ENCODE measurements at regions not wholly inside any gene's neighbourhood (a gene's known extent, or its start where the extent isn't known, plus 50 kb on each side); places are given as distances from the start of the nearest gene placed in this dataset.

DNA sequence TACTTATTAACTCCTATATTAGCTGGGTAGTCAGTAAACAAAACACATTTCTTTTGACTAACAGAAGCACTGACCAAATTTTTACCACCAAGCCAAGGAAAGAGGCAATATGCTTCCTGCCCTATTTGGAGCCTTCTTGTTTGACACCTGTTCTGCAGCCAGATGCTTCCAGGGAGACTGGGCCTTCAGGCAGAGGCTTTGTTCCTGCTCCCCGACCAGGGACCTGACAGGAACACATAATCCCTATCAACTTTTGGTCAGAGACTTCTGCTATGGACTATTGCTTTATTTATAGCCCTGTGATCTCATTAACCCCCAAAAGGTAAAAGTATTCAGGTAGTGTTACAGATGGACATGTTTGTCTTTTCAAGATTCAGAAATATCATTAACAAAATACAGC, 541.3 kb downstream of the NTRK3 start:
- H3K4me3 ChIP-seq (replicated peaks in 1 of 2; ENCODE audit: low read depth in 2 of 2, low read length in 2 of 2), result no peak overlapping the region
- DNase-seq (ENCODE audit: low read depth in 2 of 2), result no peak
- TF ChIP-seq, protein P1, sequence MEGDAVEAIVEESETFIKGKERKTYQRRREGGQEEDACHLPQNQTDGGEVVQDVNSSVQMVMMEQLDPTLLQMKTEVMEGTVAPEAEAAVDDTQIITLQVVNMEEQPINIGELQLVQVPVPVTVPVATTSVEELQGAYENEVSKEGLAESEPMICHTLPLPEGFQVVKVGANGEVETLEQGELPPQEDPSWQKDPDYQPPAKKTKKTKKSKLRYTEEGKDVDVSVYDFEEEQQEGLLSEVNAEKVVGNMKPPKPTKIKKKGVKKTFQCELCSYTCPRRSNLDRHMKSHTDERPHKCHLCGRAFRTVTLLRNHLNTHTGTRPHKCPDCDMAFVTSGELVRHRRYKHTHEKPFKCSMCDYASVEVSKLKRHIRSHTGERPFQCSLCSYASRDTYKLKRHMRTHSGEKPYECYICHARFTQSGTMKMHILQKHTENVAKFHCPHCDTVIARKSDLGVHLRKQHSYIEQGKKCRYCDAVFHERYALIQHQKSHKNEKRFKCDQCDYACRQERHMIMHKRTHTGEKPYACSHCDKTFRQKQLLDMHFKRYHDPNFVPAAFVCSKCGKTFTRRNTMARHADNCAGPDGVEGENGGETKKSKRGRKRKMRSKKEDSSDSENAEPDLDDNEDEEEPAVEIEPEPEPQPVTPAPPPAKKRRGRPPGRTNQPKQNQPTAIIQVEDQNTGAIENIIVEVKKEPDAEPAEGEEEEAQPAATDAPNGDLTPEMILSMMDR (IDR thresholded peaks at IDR 0.05; ENCODE audit: low read depth, low read length), result no peak

DNA sequence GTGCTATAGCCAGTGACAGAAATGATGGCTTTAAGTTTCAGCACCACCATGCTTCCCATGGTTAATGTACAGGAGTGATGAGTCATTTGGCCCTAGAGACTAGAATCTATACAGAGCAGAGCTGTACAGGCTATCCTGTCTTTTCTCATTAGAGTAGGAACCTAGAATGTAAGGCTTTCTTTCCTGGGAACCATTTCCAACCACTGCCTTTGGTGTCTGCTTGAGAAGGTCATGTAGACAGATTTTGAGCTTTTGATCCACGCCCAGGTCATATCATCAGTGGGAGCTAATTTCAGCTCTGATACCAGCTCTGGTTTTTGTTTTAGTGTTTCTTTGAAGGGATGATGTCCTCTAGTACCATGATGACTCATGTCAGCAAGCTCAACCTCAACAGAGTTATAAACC, 543.1 kb downstream of the NTRK3 start:
- DNase-seq (ENCODE audit: low read depth in 2 of 2), result no peak
- no peak overlapping the region for H3K4me3 ChIP-seq (replicated peaks in 1 of 2; ENCODE audit: low read depth in 2 of 2, low read length in 2 of 2)
- TF ChIP-seq, protein P1 (IDR thresholded peaks at IDR 0.05; ENCODE audit: low read depth, low read length), result no peak

DNA sequence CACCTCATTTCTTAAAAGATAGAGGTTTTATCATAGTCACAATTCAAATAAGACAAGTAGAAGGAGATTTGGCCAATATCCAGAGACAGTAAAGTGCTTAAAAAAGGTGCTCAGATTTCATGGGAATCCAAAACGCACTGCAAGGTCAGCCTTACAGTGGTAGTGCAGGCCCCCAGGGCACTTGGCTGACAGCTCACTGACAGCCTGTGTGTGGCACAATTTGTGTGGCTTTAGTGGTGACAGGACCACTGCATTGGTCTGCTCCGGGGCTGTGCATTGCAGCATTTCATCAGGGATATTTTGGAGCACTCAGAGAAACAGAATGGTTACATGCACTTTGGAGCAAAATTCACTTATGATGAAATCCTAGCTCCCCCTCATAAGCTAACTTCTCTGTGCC, 544.3 kb downstream of the NTRK3 start:
- TF ChIP-seq, protein P1 (IDR thresholded peaks at IDR 0.05; ENCODE audit: low read depth, low read length), result no peak
- H3K4me3 ChIP-seq (replicated peaks in 1 of 2; ENCODE audit: low read depth in 2 of 2, low read length in 2 of 2), result no peak overlapping the region
- no peak for DNase-seq (ENCODE audit: low read depth in 2 of 2)

DNA sequence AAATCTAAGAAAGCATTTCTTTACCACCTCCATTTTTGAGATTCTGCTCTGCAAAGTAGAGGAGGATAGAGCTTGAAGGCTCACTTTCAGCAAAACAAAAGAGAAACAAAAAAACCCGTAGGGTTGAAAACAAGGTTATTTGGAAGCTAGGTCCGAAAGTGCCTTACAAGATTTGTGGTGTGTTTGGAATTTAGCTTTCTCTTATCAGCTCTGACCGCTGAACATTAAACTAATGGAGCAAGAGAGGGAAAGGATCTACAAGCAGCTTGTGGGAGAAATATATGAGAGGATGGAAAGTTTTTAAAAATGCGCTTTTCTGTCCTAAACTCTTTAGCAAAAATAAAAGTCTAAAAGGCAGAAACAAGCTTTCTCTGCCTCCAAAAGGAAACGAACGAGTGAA, 545.5 kb downstream of the NTRK3 start:
- TF ChIP-seq, protein P1 (IDR thresholded peaks at IDR 0.05; ENCODE audit: low read depth, low read length), result no peak
- no peak overlapping the region for H3K4me3 ChIP-seq (replicated peaks in 1 of 2; ENCODE audit: low read depth in 2 of 2, low read length in 2 of 2)
- DNase-seq (ENCODE audit: low read depth in 2 of 2), result peak in 1 of 2 donors; percentile 48

DNA sequence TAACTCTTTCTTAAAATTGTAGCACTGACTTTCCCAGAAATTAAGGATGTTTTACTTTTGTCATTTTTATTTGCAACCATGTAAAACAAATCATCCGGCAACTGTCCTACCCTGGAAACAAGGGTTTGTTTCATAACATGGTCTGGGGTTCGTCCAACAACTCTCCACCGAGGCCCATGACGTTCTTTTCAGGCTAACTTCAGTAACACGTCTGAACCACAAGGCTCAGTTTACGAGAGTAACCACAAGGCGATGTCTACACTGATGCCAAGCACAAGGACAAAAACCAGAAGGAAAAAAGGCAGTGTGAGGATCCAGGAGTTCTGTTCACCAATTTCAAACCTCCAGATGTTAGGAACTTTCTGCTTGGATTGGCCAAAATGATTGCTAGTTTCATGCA, 546.1 kb downstream of the NTRK3 start:
- DNase-seq (ENCODE audit: low read depth in 2 of 2), result peak in 1 of 2 donors; percentile 66
- no peak overlapping the region for H3K4me3 ChIP-seq (replicated peaks in 1 of 2; ENCODE audit: low read depth in 2 of 2, low read length in 2 of 2)
- TF ChIP-seq, protein P1 (IDR thresholded peaks at IDR 0.05; ENCODE audit: low read depth, low read length), result no peak

DNA sequence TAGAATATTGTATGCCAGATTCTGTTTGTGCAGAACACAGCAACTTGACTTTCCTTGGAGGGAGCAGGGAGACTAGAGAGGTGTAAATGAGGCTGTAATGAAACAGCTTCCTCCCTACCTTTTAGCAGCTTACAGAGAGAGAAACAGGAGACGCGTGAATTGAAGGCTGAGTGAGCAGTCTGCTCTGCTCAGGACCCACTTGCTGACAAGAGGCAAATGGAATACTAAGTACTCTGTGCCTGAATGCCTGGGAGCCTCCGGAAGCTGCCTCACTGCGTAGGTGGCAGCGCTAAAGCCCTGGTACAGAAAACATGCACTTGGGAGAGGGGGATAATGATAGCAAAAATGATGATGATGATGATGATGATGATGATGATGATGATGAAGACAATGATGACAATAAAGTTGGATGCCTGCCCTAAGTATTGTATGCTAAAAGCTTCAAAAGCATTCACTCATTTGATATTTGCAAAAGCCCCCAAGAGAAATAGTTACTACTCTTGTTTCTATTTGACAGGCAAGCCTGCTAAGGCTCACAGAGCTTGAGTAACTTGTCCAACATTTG, 548.9 kb downstream of the NTRK3 start:
- H3K4me3 ChIP-seq (replicated peaks in 1 of 2; ENCODE audit: low read depth in 2 of 2, low read length in 2 of 2), result no peak overlapping the region
- DNase-seq (ENCODE audit: low read depth in 2 of 2), result no peak
- TF ChIP-seq, protein P1 (IDR thresholded peaks at IDR 0.05; ENCODE audit: low read depth, low read length), result no peak

DNA sequence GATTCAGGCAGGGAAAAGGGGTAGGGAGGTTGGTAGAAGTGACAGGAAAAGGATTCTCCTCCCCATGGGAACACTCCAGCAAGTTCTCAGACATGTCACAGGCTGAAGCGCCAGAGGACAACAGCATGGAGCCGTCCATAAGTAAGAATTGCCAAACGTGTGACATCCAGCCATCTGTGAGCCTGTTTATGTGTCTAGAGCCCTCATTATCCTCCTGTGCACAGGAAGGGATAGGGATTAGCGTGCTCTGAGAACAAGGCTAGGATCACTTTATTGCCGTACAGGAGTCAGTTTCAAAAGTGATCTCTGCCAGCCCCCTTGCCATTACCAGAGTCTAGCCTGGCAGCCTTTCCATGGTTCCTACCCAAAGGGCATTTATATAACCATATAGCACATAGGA, 549.5 kb downstream of the NTRK3 start:
- TF ChIP-seq, protein P1 (IDR thresholded peaks at IDR 0.05; ENCODE audit: low read depth, low read length), result no peak
- no peak for DNase-seq (ENCODE audit: low read depth in 2 of 2)
- H3K4me3 ChIP-seq (replicated peaks in 1 of 2; ENCODE audit: low read depth in 2 of 2, low read length in 2 of 2), result no peak overlapping the region
